Hematopoietic multipotent progenitor cell treated with erythropoietin and hydrocortisone succinate and interleukin-3 and kit ligand, for 6 days (in vitro differentiated cells): ENCODE measurements at regions not wholly inside any gene's neighbourhood (a gene's known extent, or its start where the extent isn't known, plus 50 kb on each side); places are given as distances from the start of the nearest gene placed in this dataset.
"Not testable (repeated sequence)": the region's sequence is repeated elsewhere in the genome, so short reads cannot be mapped to it uniquely, and the experiment has no call there.

ENCODE experiments used
- DNase-seq: peaks from one replicate; pipeline ENCODE4 v3.0.0-alpha.2; 2015

DNA sequence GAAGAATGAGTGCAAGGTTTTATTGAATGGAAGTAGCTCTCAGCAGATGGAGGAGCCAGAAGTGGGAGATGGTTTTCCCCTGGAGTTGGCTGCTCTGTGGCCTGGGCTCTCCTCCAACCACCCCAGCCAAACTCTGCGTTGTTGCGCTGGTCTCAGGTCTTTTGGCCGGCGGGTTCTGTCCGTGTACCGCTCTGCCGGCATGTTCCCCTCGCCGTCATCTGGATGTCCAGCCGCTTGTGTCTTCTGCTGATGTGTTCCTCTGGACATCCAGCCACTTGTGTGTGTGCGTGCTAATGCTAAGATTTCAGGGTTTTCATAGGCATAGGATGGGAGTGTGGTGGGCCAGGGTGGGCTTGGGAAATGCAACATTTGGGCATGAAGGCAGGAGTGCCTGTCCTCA, 1311.3 kb upstream of the TMEFF2 start:
- DNase-seq: no peak

DNA sequence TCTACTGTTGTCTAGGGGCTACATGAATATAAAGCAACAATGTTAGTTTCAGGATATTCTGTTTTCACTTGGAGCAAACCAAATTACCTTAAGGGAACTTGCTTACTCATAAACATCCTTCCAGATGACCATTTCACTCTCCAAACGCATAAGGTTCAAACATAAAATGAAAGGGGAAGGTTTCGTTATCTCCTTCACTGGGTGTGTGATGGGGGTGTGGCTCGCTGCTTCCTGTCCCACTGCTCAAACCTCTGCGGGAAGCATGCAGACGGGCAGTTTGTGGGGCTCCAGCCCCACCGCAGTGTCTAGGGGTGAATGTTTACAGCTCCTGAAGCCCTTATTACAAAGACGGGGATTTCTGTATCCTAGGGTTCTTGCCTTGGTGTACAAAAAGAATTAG, 1310.9 kb upstream of the TMEFF2 start:
- DNase-seq: no peak

DNA sequence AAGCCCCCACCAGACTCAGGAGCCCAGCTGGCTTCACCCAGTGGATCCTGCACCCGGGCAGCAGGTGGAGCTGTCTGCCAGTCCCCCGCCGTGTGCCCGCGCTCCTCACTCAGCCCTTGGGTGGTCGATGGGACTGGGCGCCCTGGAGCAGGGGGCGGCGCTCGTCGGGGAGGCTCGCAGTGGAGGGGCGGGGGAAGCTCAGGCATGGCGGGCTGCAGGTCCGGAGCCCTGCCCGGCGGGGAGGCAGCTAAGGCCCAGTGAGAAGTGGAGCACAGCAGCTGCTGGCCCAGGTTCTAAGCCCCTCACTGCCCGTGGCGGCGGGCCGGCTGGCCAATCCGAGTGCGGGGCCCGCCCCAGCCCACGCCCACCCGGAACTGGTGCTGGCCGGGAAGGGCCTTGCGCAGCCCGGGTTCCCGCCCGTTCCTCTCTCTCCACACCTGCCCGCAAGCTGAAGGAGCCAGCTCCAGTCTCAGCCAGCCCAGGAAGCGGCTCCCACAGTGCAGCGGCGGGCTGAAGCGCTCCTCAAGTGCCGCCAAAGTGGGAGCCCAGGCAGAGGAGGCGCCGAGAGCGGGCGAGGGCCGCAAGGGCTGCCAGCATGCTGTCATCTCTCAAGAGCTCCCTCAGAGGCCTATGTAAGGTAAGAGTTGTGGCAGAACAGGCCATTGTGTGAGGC, 1307.8 kb upstream of the TMEFF2 start:
- DNase-seq: no peak

DNA sequence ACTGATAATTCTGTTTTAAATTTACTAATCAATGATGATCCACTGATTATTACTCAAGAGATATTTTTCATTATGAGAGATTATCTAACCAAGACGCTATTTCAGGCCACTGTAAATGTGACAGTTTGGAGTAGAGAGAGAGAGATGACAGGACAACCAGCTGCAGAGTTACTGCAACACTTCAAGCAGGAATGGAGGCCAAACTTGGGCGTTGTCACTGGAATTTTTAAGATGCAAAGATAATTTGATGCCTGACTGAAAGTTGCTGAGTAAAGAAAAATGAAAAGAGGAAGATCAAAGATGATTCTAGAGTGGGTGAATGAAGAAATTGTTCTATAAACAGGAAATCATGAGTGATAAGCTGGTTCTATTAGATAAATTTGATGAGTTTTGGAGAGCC, 1302.1 kb upstream of the TMEFF2 start:
- DNase-seq: no peak

DNA sequence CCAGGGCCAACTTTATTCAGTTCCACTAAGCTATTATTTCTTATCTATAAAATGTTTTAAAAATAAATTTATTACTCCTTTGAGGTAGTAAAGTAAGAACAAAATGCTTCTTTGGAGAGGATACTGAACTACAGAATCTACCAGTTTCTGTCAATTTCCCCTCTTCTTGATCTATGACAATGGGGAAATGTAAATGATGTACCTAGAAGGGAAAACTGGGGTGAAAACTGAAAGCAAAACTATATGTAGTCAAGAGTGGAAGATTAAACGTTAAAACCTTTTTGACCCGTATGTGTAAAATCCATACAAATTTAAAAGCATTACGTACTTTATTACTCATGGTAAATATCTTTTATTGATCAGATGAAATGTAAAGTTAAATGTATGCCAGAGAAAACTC, 1287.8 kb upstream of the TMEFF2 start:
- DNase-seq: no peak

DNA sequence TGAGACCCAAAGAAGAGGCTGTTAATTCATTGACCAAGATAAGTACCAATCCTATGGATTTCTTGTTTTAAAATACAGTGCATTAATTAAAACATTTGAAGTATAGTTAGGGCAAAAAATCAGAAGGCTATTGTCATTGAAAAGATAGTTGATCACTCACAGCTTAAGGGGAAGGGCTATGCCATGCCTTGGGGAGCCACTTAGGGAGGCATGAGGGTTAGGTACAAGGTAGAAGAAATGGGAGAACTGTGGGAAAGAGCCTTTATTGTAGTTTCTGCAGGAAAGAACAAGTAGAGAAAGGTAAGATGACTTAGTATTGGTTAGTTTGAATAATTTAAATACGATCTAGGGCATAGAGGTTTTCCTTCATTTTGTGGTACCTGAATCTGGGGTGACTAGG, 1285.5 kb upstream of the TMEFF2 start:
- no peak for DNase-seq

DNA sequence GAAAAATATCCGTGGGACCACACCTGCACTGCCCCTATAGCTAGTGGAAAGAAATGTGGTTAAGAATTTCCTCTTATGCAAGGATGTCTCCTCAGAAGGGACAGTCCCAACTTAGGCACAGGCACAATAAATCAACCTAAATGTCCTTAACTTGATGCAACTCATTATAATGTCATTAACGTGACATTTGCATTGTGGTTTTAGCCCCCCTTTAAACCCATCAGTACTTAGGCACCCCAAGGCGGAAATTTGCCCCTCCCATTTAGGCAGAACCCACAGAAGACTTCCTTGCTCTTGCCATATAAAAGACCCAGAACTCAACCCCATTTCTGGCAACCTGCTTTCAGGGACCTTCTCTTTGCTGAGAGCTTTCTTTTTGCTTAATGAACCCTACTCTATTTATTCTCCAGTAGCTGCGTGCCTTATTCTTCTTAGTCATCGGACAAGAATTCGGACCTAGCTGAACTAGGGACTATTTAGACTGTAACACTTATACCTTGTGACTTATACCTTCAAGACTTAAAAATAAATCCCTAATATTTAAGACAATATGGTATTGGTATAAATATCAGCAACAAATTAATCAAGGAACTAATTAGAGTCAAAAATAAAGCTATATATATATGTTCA, 1281.6 kb upstream of the TMEFF2 start:
- no peak for DNase-seq

DNA sequence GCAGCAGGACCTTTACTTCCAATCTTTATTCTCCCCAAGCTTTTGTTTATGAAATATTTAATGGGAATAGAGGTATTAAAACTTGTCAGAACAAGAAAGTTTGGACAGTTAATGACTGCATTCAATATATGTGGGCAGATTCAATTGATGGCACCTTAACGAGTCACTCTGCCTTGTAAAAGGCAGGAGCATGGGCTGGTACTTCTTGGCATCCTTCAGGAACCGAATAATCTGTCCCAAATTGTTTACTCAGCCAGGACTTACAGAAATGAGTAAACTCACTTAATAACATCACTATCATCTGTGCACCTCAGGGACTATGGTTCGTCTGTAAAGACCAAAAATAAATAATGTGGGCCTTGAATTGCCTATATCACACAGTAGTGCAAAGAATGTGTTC, 1280.3 kb upstream of the TMEFF2 start:
- DNase-seq: no peak

DNA sequence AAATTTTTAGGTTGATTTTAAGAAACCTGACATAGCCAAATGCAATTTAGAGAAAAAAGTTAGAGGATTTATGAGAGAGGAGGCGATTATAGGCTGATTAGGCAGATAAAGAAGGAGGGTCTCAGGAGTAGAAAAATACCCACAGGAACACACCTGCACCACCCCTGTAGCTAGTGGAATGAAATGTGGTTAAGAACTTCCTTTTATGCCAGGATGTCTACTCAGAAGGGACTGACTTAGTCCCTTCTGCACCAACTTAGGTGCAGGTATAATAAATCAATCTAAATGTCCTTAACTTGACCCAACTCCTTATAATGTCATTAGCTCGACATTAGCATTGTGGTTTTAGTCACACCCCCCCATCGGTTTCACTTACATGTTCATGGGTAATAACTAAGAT, 1274.5 kb upstream of the TMEFF2 start:
- DNase-seq: no peak

DNA sequence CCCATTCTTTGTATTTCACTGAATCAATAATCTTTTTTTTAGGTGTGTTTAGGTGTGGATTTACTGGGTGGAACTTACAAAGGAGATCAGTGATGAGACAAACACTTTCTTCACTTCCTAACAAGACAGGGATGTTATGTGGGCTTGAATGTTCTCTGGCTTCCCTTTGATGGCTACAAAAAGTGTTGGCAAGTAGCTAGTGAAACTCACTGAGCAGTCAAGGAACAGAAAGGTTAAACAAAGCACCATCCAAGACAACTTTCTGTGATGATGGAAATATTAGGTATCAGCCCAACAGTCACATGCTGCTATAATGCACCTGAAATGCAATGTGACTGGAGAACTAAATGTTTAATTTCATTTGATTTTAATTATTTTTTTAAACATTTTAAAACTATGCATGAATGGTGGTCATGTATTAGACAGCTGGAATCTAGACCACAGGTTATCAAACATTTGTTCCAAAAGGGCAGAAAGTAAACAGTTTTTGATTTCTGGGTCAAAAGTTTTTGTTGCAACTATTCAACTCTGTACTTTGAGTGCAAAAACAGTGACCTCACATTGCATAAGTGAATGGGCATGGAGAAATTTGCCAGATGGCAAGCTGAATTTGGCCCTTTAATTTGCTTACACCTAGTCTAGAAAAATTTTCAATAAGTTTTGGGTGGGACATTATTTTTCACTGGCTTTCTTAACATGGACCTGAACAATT, 1272.7 kb upstream of the TMEFF2 start:
- no peak for DNase-seq

DNA sequence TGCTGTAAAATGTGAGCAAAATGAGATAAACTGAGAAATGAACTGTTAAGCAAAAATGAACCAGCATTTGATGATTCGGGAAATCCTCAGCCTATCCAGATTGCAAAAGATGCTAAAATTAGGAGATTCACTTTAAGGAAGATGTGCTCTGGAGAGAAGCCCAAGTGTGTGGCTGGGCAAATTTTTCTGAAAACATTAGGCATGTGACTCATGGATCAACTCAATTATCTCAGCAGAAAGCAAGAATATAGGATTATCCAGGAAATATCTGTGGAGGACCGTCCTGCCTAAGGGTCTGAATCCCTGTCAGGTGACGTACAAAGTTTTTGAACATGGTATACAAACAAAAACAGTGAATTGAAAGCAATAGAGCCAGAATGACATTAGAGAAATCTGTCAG, 1268.3 kb upstream of the TMEFF2 start:
- no peak for DNase-seq

DNA sequence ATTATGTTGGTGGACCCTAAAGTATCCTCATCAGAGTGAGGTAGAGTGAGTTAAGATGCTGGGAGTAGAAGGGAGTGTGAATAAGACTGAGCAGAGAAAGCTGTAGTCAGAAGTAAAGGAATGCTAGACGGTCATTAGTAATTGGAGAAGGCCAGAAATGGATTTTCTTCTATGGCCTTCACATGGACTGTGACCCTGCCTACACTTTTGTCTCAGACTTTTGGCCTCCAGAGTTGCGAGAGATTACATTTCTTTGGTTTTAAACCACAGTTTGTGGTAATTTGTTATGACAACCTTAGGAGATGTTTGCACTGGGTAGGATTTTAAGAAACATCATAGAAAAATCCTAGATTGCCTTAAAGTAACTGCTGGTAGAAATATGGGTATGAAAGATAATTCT, 1267.7 kb upstream of the TMEFF2 start:
- DNase-seq: no peak

DNA sequence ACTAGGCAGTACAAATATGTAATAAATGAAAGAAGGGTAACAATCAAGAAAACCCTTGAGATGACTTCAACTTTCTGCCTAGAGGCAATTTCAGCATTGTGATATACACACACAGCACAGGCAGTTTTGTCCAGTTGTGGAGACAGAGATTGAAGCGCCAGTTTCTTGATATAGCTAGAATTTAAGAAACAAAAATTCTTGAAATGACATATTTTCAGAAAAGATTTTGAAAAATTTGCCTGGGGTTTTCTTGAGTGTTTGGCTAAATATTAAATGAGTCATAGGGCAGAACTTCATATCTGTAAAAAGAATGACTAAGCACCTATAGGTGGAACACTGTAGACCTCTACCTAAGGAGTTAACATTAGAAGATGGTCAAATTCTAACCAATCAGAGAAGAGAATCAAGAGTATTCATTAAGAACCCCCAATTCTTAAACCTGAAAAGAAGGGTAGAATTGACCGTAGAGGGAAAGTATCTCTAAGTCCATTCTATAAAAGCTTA, 1266.8 kb upstream of the TMEFF2 start:
- no peak for DNase-seq

DNA sequence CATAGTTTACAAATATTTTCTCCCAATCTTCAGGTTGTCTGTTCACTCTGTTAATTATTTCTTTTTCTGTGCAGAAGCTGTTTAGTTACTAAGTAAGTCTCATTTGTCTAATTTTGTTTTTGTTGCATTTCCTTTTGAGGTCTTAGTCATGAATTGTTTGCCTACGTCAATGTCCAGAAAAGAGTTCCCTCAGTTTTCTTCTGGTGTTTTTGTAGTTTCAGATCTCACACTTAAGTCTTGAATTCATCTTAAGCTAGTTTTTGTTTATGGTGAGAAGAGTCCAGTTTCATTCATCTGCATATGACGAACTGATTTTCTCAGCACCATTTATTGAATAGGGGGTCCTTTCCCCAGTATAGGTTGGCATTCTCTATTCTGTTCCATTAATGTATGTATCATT, 1252.2 kb upstream of the TMEFF2 start:
- no peak for DNase-seq

DNA sequence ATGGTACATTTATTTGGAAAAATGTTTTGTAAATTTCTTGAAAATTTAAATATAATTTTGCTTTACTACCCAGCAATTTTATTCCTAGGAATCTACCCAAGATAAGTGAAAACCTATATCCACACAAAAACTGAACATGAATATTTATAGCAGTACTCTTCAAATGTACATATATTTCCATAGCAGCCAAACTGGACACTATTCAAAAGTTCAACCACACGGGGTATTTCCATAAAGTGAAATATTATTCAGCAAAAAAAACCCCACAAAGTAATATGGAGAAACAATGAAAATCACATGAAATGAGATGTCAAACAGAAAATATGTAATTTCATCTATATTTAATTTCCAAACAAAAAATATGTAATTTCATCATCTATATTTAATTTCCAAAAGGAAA, 1247.6 kb upstream of the TMEFF2 start:
- DNase-seq: no peak

DNA sequence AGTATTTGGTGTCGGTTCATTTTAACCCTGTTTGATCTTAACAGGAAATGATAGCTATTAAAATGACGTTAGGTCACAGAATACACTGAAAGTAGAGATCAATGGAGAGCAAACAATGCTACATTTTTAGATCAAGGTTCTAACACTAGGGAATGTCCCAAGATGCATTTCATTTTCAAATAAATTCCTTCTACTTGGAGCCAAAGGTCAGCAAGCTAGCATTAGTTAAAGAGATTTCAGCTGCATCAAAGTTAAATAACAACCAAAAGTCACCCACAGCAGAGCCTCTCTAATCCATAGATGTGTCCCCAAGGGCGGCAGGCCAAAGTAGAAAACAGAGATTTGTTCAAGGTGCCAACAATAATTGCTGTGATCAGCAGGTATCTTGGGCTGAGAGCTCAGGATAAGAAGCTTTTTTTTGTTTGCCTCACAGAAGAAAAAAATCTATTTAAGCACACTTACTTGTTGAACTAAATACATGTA, 1233.6 kb upstream of the TMEFF2 start:
- DNase-seq: no peak

DNA sequence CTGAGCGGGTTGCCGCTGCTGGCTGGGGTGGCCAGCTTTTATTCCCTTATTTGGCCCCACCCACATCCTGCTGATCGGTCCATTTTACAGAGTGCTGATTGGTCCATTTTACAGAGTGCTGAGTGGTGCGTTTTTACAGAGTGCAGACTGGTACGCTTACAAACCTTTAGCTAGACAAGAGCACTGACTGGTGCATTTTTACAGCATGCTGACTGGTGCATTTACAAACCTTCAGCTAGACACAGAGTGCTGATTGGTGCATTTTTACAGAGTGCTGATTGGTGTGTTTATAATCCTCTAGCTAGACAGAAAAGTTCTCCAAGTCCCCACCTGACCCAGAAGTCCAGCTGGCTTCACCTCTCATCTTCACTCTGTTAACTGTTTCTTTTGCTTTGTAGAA, 1217.6 kb upstream of the TMEFF2 start:
- DNase-seq: not testable (repeated sequence)

DNA sequence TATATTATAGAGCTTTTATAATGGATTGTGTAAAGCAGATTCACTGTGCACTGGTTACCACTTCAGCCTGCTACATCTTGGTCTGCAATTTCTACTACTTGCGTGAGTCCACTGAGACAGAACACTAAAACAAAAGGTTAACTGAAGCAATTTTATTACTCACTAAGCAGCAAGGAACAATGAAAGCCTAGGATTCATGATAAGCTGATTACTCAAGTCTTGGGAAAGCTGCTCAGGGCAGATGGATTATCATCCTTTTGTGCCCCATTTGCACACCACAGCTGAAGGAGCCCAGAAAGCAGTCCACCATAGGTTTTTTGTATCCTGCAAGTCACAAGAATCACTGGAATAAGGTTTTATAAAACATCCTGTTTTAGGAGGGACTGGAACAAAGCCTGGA, 1215.2 kb upstream of the TMEFF2 start:
- DNase-seq: no peak

DNA sequence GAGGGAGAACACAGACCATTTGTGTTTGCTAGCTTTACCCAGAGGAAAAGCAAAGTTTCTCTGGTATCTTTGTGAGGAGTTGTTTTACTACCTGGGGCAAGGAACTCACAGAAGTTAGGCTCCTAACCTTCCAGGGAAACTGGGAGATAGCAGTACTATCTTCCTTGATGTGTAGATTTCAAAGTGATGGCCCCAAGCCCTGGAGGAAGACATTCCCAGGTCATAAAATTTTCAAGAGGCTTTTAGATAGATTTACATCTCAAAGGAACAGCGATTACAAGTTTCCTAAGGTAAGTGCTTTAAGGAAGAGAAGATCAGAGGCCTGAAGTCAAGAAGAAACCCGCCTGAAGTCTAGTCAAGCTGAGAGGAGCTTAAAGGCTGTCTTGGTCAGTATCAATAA, 1187.8 kb upstream of the TMEFF2 start:
- DNase-seq: no peak

DNA sequence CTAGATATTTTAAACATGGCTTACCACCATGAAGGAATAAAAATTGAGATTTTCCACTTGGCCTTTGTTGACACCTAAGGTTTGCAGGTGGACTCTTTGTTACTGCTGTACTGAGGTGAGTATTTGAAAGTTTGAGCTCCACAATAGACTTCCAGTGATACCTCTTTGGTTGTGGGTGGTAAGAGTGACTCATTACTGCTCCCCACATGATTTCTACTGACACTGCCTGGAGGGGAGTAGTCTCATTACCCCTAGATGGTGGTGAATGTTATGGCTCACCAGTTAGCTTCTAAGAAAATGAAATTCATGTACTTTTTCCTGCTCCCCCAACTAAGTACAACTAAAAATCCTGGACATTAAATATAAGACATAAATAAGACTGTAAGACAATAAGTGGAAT, 1183.1 kb upstream of the TMEFF2 start:
- no peak for DNase-seq

DNA sequence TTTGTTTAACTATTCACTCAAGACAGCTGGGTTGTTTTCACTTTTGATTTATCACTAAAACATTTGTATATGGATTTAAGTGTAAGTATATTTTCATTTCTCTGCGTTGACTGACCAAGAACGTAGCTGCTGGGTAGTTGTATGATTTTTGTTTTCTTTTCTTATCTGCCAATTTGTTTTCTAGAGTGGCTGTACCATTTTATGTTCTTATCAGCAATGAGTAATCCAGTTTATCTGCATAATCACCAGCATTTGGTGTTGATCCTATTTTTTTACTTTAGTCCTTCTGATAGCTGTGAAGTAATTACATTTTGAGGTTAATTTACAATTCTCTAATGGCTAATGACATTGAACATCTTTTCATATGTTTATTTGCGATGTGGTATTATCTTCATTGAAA, 1178.4 kb upstream of the TMEFF2 start:
- DNase-seq: no peak

DNA sequence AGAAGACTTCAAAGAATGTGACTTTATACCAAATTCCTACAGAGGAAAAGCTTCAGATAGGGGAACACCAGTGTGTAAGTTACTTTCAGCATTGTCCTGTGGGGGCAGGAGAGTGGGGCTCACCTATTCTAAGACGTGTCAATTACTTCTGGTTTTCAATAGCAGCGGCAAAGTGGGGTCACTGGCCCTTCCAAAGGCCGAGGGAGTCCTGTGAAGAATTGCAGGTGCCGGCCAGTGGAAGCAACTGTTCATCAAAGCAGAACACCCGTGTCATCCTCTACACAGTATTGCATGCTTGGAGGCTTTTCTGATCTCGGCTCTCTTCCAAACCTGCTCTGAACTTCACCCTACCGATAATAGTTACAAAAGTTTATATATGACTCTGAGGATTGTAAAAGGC, 1176.5 kb upstream of the TMEFF2 start:
- no peak for DNase-seq

DNA sequence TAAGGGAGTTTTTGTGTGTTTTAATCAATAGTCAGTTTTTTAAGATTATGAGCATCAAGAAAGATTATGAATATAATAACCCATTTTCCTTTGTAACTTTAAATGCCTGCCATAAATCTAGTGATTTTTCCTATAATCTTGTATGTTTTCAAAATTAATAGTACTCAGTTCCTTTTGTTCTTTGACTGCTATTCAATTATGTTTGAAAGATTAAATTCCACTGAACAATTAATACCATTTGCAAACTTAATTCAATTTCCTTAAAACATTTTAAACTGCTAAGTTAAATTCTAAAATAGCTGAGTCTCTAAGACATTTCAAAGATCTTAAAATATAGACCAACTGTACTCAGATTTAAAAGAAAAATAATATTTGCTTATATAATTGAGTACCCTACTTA, 1173.9 kb upstream of the TMEFF2 start:
- no peak for DNase-seq

DNA sequence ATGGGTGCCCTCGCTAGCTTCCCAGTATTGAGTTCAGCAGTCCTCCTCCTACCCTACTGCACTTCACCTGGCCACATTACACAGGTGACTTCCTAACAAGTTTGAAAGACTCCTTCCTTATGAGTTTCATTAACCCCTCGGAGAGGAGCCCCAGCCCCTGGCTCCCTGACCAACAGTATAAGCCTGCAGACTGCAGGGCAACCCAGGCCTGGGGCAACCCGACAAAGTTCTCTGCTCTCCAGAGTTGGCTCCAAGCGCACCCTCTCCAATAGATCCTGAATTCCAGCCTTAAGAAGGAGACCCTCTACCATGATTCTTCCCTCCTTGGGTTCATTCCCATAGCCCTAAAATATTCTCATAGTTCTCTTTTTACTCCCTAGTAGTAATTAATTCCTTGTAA, 1162.8 kb upstream of the TMEFF2 start:
- DNase-seq: no peak
